Caki2 (cell line): ENCODE measurements at regions not wholly inside any gene's neighbourhood (a gene's known extent, or its start where the extent isn't known, plus 50 kb on each side); places are given as distances from the start of the nearest gene placed in this dataset.

Experiments
- DNase-seq: peaks from one replicate; pipeline ENCODE4 v3.0.0-alpha.2; 2015; ENCODE audit warnings: low read depth
- in situ Hi-C: cut with HindIII; loops from 2 replicates; pipeline ENCODE4 v1.10.0; 2016; ENCODE audit warnings: low sequenced_read_pairs, low pct_unique_long_range_greater_than_20kb, mixed read lengths

DNA sequence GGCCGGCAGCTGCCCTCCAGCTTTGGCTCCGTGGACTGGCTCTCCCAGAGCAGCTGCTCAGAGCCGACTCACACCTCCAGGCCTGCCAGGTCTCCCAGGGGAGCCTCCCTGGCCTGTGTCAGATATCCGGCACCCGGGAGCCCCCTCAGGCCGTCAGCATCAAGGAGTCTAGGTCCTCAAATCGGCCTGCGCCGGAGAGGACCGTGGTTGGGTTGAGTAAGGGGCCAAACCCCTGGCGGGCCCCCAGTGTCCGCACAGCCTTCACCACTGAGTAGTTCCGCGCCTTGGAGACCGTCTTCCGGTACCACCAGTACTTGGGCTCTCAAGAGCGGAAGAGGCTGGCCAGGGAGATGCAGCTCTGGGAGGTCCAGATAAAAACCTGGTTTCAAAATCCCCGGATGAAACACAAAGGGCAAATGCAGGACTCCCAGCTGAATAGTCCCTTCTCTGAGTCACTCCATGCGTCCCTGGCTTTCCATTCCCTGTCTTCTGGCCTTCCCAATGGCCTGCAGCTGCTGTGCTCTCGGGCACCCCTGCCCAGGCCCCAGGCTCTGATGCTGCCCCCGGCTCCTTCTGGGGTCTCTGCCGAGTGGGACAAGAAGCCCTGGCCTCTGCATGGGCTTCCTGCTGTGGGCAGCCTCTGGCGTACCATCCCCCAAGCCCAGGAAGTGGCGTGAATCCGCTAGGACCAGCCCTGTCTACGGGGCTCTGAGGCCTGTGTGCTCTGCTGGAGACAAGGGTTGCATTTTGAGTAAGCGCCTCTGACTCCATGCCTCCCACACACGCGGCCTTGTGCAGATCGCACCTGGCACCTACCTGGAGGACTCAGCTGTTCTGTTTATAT is 245.1 kb upstream of the ATXN7L3B start:
- no peak for DNase-seq
- in situ Hi-C loops = no loop called here

GRCh38 chr12:74293689-74294131 is 243.9 kb upstream of the ATXN7L3B start:
- no peak for DNase-seq
- in situ Hi-C loops = no loop called here

DNA sequence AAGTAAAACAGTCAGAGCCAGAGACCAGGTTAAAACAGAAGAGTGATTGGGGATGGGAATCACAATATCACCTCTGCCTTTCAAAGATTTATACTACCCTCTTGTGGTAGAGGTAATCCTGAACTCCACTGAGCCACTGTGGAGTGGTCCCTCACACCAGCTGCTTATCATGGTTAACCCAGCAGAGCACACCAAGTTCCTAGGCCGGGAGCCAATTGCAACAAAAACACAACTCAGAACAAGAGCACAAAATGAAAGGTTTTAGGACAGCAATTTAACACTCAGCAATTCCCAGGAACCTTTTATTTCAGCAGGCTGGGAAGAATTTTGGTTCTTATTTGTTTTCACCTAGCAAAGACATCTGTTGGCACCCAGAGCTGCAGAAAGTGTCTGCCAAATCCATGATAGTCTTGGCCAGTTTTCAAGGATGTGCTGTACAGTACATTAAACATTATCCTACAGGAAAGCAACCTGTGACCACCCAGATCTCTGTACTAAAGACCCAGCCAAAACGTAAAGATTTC is 220.5 kb upstream of the ATXN7L3B start:
- DNase-seq = peak; percentile 53
- in situ Hi-C loops = no loop called here

DNA sequence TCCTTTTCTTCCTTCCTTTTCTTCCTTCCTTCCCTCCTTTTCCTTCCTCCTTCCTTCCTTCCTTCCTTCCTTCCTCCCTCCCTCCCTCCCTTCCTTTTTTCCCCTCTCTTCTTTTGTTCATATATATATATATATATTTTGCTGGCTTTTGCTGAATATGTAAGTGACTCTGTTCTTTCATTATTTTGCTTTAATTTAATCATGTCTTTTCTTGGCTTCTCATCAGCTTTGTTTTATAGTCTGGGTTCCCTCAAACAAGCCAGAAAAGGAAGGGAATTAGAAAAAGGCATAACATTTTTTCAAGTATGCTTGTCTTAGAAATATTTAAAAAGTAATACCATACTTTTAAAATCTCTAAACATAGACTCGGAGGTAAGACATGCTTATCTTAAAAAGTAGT is 219.9 kb upstream of the ATXN7L3B start:
- DNase-seq = no peak
- in situ Hi-C loops = no loop called here

DNA sequence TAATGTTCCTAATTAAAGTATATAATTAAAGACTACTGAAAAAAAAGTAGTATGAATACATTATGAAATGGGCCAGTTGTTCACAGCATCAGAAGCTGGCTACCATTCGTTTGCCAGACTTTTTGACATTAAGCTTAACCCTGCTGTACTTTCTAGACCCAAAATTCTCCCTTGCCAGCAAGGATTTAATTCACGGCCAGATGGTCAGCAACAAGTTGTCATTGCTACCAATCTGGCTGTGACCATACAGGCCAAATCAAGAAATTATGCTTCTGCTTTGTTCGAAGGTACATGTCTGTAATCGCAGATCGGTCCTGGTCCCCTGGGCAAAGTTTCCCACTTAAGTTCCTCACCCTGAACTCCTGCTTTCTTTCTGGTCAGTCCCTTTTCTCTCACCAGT is 217.7 kb upstream of the ATXN7L3B start:
- in situ Hi-C loops = no loop called here
- DNase-seq = no peak

- in situ Hi-C loops = no loop called here
- no peak for DNase-seq
Observed at GRCh38 chr12:74321381-74321780, 216.3 kb upstream of the ATXN7L3B start.

DNA sequence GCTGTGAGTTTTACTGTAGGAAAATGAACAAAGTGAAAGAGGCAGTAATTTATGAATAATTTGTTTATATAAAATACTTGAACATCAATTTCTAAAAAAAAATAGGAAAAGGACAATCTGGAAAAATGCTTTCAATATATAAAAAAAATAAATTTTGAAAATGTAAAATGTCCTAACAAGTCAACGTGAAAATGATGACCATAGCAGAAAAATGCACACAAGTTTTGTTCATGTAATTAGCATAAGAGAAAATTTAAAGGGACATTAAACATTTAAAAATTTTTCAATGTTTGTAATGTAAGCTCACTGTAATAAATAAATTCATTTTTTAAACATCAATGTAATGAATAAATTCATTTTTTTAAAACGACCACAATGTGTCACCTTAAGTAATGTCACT is 214.8 kb upstream of the ATXN7L3B start:
- in situ Hi-C loops = no loop called here
- DNase-seq = no peak

GRCh38 chr12:74328623-74329022 is 209.0 kb upstream of the ATXN7L3B start:
- DNase-seq = no peak
- in situ Hi-C loops = no loop called here

GRCh38 chr12:74334780-74335179 is 202.9 kb upstream of the ATXN7L3B start:
- no peak for DNase-seq
- in situ Hi-C loops = no loop called here

DNA sequence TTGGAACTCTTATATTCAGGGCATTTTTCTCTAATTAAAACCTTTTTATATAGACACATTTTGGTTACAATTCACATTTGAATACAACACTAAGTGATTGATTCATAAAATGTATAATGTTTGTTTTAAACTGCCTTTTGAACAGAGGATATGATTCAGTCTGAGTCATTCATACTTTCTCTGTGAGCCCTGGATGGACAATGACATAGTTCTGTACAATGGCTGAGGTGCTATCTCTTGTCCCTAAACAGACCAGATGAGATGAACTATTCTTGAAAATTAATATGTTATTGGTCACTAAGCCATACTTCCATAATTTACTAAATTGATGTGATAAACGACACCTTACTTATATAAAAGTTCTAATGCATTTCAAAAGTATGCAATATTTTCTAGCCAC is 199.7 kb upstream of the ATXN7L3B start:
- DNase-seq = peak; percentile 41
- in situ Hi-C loops = no loop called here

DNA sequence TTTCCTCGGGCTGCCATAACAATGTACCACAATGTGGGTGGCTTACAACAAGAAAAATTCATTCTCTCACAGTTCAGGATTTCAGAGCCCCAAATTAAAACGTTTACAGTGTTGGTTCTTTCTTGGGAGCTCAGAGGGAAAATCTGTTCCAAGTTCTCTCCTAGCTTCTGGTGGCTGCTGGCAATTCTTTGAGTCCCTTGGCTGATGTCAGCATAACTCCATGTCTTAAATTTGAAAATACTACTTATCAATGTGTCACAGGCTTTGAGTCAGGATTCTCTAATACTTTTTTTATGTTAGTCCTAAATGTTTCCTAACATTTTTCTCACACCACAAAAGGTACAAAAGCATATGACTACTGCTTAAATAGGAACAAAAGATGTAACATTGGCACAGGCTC is 198.4 kb upstream of the ATXN7L3B start:
- no peak for DNase-seq
- in situ Hi-C loops = no loop called here

DNA sequence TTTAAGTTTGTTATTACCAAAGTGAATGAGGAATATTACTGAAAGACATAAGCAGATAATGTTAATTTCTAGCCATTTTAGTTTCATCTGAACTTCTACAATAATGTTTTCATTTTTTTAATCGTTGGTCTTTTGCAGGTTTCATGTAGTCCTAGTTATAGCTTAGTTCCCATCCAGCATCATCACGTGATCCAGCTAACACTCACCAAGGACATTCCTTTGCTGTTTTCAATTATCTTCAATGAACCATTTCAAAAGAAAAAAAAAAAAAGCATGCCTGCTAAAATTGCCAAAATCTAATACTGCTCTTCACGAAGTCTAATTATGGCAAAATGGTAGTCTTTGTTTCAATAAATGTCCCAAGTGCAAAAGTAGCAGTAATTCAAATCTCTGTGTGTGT is 187.7 kb upstream of the ATXN7L3B start:
- DNase-seq = no peak
- in situ Hi-C loops = no loop called here

- in situ Hi-C loops = no loop called here
- DNase-seq = peak; percentile 51
Observed at GRCh38 chr12:74365178-74365964, 172.3 kb upstream of the ATXN7L3B start.

DNA sequence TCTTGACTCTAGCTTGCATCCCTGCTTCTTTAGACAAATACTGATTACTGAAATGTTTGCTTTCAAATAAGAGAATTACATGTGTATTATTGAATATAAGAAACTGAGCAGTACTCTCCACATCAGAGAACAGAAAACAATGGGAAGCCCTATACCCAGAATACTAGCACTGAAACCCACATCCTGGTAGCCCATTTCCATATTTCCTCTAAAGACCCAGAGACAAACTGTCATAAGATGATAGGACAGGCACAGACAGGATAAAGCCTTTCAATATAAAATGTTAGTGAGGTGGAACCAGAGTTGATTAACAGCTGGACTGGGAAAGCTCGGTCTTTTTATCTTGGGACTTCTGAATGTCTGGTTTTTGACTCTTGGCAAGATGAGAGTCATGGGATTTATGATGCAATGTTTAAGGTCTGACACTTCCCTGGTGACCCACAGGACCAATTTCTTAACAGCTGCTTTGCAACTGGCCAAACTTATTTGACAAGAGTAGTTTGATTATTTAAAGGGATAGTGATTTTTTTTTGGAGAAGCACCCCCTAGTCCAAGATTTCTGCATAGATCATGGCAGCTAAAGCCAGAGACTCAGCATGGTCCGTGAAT is 166.9 kb upstream of the ATXN7L3B start:
- in situ Hi-C loops = no loop called here
- no peak for DNase-seq

DNA sequence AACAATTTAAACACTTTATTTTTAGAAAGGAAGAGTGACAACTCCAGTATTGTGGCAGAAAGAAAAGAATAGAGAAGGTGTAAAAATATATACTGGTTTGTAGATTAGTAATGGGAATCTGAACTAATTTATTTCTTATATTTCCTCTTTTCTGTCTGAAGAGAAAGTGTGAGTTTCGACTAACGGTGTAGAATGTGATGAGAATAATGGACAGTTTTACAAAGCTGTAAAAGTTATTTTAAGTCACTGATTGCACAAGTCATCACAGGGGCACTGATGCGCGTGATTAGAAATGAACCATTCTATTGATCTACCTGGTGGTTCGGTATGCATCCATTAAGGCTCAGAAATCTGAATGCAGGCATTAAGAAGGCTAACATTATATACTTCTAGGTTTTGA is 158.5 kb upstream of the ATXN7L3B start:
- DNase-seq = no peak
- in situ Hi-C loops = no loop called here

- in situ Hi-C loops = no loop called here
- no peak for DNase-seq
Observed at GRCh38 chr12:74381958-74382357, 155.7 kb upstream of the ATXN7L3B start.

- in situ Hi-C loops = no loop called here
- DNase-seq = no peak
Observed at GRCh38 chr12:74382983-74383382, 154.7 kb upstream of the ATXN7L3B start.

DNA sequence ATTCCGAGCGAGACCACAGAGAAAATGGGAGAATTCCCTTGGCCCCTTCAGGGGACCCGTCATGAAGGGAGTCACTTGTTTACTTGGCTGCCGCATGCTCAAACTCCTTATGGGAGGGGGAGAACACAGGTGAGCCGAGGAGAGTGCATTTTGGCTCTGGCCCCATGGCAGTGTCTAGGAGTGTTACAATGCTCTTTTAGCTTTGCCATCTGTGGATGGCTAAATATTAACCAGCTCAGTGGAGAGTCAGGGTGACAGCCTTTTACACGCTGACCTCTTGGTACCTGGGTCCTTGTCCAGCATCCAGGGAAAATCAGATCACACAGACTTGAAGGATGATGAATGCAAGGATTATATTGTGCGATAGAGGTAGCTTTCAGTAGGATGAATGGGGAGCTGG is 146.4 kb upstream of the ATXN7L3B start:
- in situ Hi-C loops = no loop called here
- no peak for DNase-seq

DNA sequence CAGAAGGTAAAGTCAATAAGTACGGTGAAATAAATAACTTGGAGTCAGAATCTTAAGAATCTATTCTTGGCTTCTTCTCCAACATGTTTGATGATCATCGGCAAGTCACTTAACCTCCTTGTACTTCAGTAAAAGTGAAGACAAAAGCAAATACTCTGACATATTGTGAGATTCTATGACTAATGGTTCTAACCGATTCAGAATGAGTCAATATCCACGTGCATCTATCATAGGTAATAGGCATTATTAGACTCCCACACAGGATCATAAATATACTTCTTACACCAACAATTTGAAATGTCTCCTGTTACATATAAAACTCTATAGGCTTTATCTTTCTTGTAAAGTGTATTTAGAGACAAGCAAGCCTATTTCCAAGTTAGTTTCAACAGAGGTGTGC is 144.4 kb upstream of the ATXN7L3B start:
- in situ Hi-C loops = no loop called here
- no peak for DNase-seq
